Neural crest cell (in vitro differentiated cells): ENCODE measurements at regions not wholly inside any gene's neighbourhood (a gene's known extent, or its start where the extent isn't known, plus 50 kb on each side); places are given as distances from the start of the nearest gene placed in this dataset.
"Not testable (repeated sequence)": the region's sequence is repeated elsewhere in the genome, so short reads cannot be mapped to it uniquely, and the experiment has no call there.

ENCODE experiments used
- DNase-seq: peaks from one replicate; pipeline ENCODE4 v3.0.0; 2021; ENCODE audit warnings: low read depth, mixed read lengths, low spot score
- H3K27ac Mint-ChIP-seq: one replicate; pipeline ENCODE4 v1.8.0; 2021; ENCODE audit warnings: mild to moderate bottlenecking, mixed read lengths; ENCODE audit not compliant: unreplicated experiment
- H3K27me3 Mint-ChIP-seq: 2 replicates; pipeline ENCODE4 v1.8.0; 2021; ENCODE audit warnings: low read depth, mild to moderate bottlenecking, mixed read lengths
- H3K36me3 Mint-ChIP-seq: 2 replicates; pipeline ENCODE4 v1.8.0; 2021; ENCODE audit warnings: low read depth, mild to moderate bottlenecking, mixed read lengths
- H3K4me1 Mint-ChIP-seq: 2 replicates; pipeline ENCODE4 v1.8.0; 2021; ENCODE audit warnings: mixed read lengths
- H3K4me3 Mint-ChIP-seq: one replicate; pipeline ENCODE4 v1.8.0; 2021; ENCODE audit warnings: mild to moderate bottlenecking, mixed read lengths
- H3K9me3 Mint-ChIP-seq: 2 replicates; pipeline ENCODE4 v1.8.0; 2021; ENCODE audit warnings: mixed read lengths
- CTCF ChIP-seq: fragments of 200-600 bp; sonication (generic); conservative IDR thresholded peaks from 2 replicates; pipeline ENCODE4 v1.5.0; 2021; ENCODE audit warnings: antibody characterized with exemption, mild to moderate bottlenecking

- H3K36me3 Mint-ChIP-seq, result peaks cover 4% of the 10 kb centered on the region
- no peaks in the 10 kb centered on the region for H3K9me3 Mint-ChIP-seq
- H3K27ac Mint-ChIP-seq, result no peak overlapping the region
- no peak for DNase-seq
- H3K4me1 Mint-ChIP-seq, result no peaks in the 10 kb centered on the region
- H3K4me3 Mint-ChIP-seq, result no peak overlapping the region
- TF ChIP-seq CTCF, result no peak
- no peaks in the 10 kb centered on the region for H3K27me3 Mint-ChIP-seq
Measured at GRCh38 chr15:24318981-24319380, 356.6 kb upstream of the NPAP1 start.

DNA sequence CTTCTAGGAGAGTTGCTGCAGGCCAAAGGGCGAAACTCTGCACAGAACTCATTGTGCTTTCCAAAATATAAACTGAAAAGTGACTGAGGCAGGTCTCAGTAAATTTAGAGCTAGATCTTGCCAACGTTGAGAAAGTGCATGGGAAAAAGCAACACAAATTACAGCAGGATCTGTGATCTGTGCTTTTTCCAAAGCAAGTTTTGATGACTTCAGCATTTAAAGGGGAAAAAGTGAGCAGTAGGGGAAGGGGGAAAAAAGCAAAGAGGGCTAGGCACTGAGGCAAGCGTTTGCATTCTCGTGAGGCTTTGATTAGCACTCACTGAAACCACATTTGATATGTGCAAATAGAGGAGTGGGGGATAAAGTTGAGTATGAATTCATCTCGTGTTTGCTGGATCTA is 351.5 kb upstream of the NPAP1 start:
- H3K9me3 Mint-ChIP-seq, H3K27me3 Mint-ChIP-seq, H3K27ac Mint-ChIP-seq, H3K4me1 Mint-ChIP-seq, DNase-seq, H3K4me3 Mint-ChIP-seq, H3K36me3 Mint-ChIP-seq: not testable (repeated sequence)

GRCh38 chr15:24326513-24326912 is 349.1 kb upstream of the NPAP1 start:
- H3K36me3 Mint-ChIP-seq, H3K4me1 Mint-ChIP-seq, H3K9me3 Mint-ChIP-seq, DNase-seq, H3K4me3 Mint-ChIP-seq, H3K27me3 Mint-ChIP-seq, H3K27ac Mint-ChIP-seq: not testable (repeated sequence)

DNA sequence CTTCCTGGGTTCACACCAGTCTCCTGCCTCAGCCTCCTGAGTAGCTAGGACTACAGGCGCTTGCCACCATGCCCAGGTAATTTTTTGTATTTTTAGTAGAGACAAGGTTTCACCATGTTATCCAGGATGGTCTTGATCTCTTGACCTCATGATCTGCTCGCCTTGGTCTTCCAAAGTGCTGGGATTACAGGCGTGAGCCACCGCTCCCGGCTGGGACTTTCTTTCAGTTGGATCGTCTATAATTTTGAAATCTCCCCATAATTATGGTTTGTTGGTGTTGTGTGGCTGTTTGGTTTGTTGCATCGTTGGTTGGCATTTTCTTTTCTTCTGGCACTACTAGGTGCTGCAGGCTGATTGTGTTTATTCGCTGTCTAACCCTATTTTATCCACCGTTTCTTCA is 343.6 kb upstream of the NPAP1 start:
- not testable (repeated sequence) for H3K4me1 Mint-ChIP-seq, DNase-seq, H3K4me3 Mint-ChIP-seq, H3K36me3 Mint-ChIP-seq, H3K27me3 Mint-ChIP-seq, H3K27ac Mint-ChIP-seq
- peaks cover 11% of the 10 kb centered on the region for H3K9me3 Mint-ChIP-seq

DNA sequence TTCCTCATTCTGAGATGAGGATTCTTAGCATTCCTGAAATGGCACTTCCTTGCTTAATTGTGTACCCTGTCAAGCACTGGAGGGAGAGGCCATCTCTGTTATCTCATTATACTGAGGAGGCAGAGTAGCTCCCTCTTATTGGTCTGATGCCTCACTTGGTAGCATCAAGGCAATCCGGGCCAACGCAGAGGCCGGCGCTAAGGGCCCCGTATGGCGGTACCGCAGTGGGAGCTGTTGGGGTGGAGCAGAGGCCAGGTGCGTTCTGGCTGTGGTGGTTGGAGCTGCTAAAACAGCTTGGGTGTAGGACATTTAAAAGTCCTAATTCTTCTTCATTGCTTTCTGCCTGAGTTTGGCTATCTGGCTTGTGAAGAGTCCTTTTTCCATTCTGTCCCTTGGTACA is 333.7 kb upstream of the NPAP1 start:
- H3K4me1 Mint-ChIP-seq, DNase-seq, H3K4me3 Mint-ChIP-seq, H3K27ac Mint-ChIP-seq, H3K9me3 Mint-ChIP-seq, H3K36me3 Mint-ChIP-seq, H3K27me3 Mint-ChIP-seq: not testable (repeated sequence)

GRCh38 chr15:24352777-24353176 is 322.8 kb upstream of the NPAP1 start:
- not testable (repeated sequence) for H3K4me1 Mint-ChIP-seq, DNase-seq, H3K9me3 Mint-ChIP-seq, H3K27me3 Mint-ChIP-seq, H3K4me3 Mint-ChIP-seq, H3K27ac Mint-ChIP-seq, H3K36me3 Mint-ChIP-seq

DNA sequence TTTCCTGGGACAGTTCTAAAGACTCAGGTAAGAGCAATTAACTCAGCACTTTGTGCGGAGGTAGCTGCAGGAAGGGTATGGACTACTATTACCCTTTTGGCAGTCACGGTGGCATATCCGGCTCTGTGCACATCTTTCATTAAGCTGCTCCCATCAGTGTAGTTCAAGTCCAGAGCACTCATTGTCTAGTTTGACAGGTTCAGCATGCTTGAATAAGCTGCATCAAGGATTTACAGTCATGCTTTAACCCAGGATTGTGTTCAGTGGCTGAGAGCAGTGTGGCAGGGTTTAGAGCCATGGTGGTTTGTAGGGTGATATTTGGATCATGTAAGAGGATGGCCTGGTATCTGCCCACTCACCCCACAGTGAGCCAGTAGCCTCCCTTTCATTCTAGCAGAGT is 294.5 kb upstream of the NPAP1 start:
- H3K36me3 Mint-ChIP-seq, H3K4me1 Mint-ChIP-seq, H3K27me3 Mint-ChIP-seq, H3K9me3 Mint-ChIP-seq, H3K27ac Mint-ChIP-seq, H3K4me3 Mint-ChIP-seq, DNase-seq: not testable (repeated sequence)

GRCh38 chr15:24385258-24385657 is 290.3 kb upstream of the NPAP1 start:
- H3K4me3 Mint-ChIP-seq, DNase-seq, H3K4me1 Mint-ChIP-seq, H3K27me3 Mint-ChIP-seq, H3K36me3 Mint-ChIP-seq, H3K9me3 Mint-ChIP-seq, H3K27ac Mint-ChIP-seq: not testable (repeated sequence)

- no peak overlapping the region for H3K27ac Mint-ChIP-seq
- no peaks in the 10 kb centered on the region for H3K27me3 Mint-ChIP-seq
- DNase-seq, result no peak
- H3K36me3 Mint-ChIP-seq, result no peaks in the 10 kb centered on the region
- H3K4me1 Mint-ChIP-seq, result no peaks in the 10 kb centered on the region
- no peak for TF ChIP-seq CTCF
- H3K4me3 Mint-ChIP-seq, result no peak overlapping the region
- H3K9me3 Mint-ChIP-seq, result no peaks in the 10 kb centered on the region
Measured at GRCh38 chr15:24394303-24394702, 281.3 kb upstream of the NPAP1 start.

DNA sequence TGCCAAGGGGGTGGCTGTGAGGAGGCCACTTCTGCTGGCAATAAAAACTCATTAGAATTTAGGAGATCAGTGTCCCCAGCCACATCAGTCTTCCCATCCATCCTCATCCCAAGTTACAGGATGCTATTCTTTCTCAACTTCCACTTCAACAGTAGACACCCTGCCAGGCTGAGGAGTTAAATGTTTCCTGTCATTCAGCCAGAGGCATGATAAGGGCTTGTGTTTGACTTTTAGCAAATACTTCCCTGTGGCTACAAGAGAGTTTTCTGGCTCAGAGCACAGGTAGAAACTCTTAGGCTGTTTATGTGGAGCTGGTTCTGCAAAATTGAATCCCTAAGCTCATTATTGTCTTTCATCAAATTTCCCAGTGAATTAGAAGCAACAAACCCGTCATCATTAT is 262.9 kb upstream of the NPAP1 start:
- DNase-seq, H3K27me3 Mint-ChIP-seq, H3K4me3 Mint-ChIP-seq, H3K4me1 Mint-ChIP-seq, H3K27ac Mint-ChIP-seq: not testable (repeated sequence)
- H3K9me3 Mint-ChIP-seq, result peaks cover 17% of the 10 kb centered on the region
- peaks cover 18% of the 10 kb centered on the region for H3K36me3 Mint-ChIP-seq

DNA sequence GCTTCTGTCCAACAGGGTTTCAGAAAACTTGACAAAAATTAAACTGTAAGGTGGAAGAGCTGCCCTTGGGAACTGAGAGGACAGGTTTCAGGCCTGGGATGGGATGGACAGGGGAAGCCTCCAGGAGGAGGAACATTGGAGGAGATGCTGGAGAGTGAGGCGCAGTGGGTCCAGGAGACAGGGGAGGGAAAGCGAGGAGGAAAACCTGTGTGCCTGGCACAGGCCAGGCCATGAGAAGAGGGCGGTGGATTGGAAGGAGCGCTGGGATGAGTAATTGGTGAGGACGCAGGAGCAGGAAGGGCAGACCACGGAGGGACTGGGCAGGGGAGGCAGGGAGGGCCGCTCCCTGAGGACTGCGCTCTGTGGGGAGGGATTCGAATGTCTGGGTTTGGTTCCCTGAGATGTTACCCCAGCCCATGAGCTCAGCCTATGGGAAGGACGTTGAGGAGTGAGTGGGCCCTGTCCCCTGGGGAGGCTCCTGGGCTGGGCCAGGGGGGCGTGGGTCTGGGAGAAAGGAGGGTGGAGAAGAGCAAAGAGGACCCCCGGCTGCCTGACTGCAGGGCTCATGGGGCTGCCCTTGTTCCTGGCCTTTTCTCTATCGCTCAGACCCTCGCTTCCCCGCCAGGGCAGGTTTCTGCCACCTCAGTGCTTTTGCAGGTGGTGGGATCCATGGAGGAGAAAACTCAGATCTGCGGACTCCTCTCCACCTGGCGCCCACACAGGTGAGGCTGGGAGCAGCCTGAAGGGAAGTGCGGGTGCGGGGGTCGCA is 249.1 kb upstream of the NPAP1 start:
- not testable (repeated sequence) for H3K4me1 Mint-ChIP-seq, H3K36me3 Mint-ChIP-seq, DNase-seq, H3K9me3 Mint-ChIP-seq, H3K27me3 Mint-ChIP-seq, H3K27ac Mint-ChIP-seq
- peak overlapping the region; percentile 78 for H3K4me3 Mint-ChIP-seq

- H3K4me1 Mint-ChIP-seq, H3K27me3 Mint-ChIP-seq, H3K9me3 Mint-ChIP-seq, H3K36me3 Mint-ChIP-seq, H3K27ac Mint-ChIP-seq: not testable (repeated sequence)
- peak overlapping the region; percentile 78 for H3K4me3 Mint-ChIP-seq
- DNase-seq, result peak; percentile 3
Measured at GRCh38 chr15:24427055-24427400, 248.5 kb upstream of the NPAP1 start.
